NT2/D1 (cell line): ENCODE measurements at regions not wholly inside any gene's neighbourhood (a gene's known extent, or its start where the extent isn't known, plus 50 kb on each side); places are given as distances from the start of the nearest gene placed in this dataset.

Source experiments
- YY1 ChIP-seq: IDR thresholded peaks from 2 replicates; pipeline ENCODE4 v1.6.1; 2011; ENCODE audit not compliant: insufficient read length, insufficient read depth
- ZNF274 ChIP-seq: IDR thresholded peaks from 2 replicates; pipeline ENCODE4 v1.6.1; 2011; ENCODE audit warnings: mild to moderate bottlenecking, low read depth, low read length

GRCh38 chr12:63084501-63084900, 66.5 kb downstream of the AVPR1A start:
- TF ChIP-seq ZNF274, result no peak
- no peak for TF ChIP-seq YY1
